ENCODE measurements at regions not wholly inside any gene's neighbourhood (a gene's known extent, or its start where the extent isn't known, plus 50 kb on each side); places are given as distances from the start of the nearest gene placed in this dataset.
A peak's percentile ranks its signal among the peaks of the same experiment; 100 is the strongest.

- H3K27ac ChIP-seq = peak overlapping the region; percentile 51 to 52
- intact Hi-C loops (cut with DNase I; ENCODE audit: low total_unique reads) = loop anchor here (10.0 kb wide), 1 partner anchor 84 kb away; no protein-coding TSS in a partner anchor
These were observed 136.3 kb downstream of the MRPL14 start for GRCh38 chr6:43990627-43991619.

GRCh38 chr6:43990275-43990626, 137.0 kb downstream of the MRPL14 start:
- intact Hi-C loops (cut with DNase I; ENCODE audit: low total_unique reads) = loop anchor here (10.0 kb wide), 1 partner anchor 85 kb away; no protein-coding TSS in a partner anchor
- no peak overlapping the region for H3K4me3 ChIP-seq
- H3K27ac ChIP-seq = peak overlapping the region; percentile 51 to 52
- H3K4me1 ChIP-seq = peaks cover 0 to 4% of the 10 kb centered on the region in 2 donors
- H3K27me3 ChIP-seq = no peaks in the 10 kb centered on the region
- H3K36me3 ChIP-seq = no peaks in the 10 kb centered on the region
- DNase-seq (ENCODE audit: low spot score in 2 of 2) = peak in 1 of 2 donors; percentile 68
- no peak for TF ChIP-seq POLR2A (IDR thresholded peaks at IDR 0.05)
- TF ChIP-seq POLR2AphosphoS5 (IDR thresholded peaks at IDR 0.05) = no peak
- TF ChIP-seq CTCF (IDR thresholded peaks at IDR 0.05) = no peak
- H3K9me3 ChIP-seq = no peaks in the 10 kb centered on the region

More at GRCh38 chr6:43990627-43991619, 136.3 kb downstream of the MRPL14 start:
- no peaks in the 10 kb centered on the region for H3K27me3 ChIP-seq
- H3K4me1 ChIP-seq = peaks cover 0 to 4% of the 10 kb centered on the region in 2 donors
- H3K4me3 ChIP-seq = no peak overlapping the region
- no peak for DNase-seq (ENCODE audit: low spot score in 2 of 2)
- no peaks in the 10 kb centered on the region for H3K36me3 ChIP-seq
- no peaks in the 10 kb centered on the region for H3K9me3 ChIP-seq
- no peak for TF ChIP-seq POLR2AphosphoS5 (IDR thresholded peaks at IDR 0.05)
- TF ChIP-seq CTCF (IDR thresholded peaks at IDR 0.05) = no peak
- TF ChIP-seq POLR2A (IDR thresholded peaks at IDR 0.05) = no peak

- Histone ChIP-seq H3K9me3 (no peaks in the 10 kb centered on the region), H3K36me3 (no peaks in the 10 kb centered on the region), H3K4me1 (peaks cover 0 to 4% of the 10 kb centered on the region in 2 donors), H3K27me3 (no peaks in the 10 kb centered on the region), H3K27ac (peak overlapping the region; percentile 51 to 52), H3K4me3 (no peak overlapping the region)
- no peak for DNase-seq (ENCODE audit: low spot score in 2 of 2)
- intact Hi-C loops (cut with DNase I; ENCODE audit: low total_unique reads) = loop anchor here (10.0 kb wide), 1 partner anchor 85 kb away; no protein-coding TSS in a partner anchor
- TF ChIP-seq CTCF (IDR thresholded peaks at IDR 0.05) = no peak
- TF ChIP-seq POLR2A (IDR thresholded peaks at IDR 0.05) = no peak
- no peak for TF ChIP-seq POLR2AphosphoS5 (IDR thresholded peaks at IDR 0.05)
These were observed 137.6 kb downstream of the MRPL14 start for GRCh38 chr6:43989581-43990146.

GRCh38 chr6:43988801-43989200, 138.5 kb downstream of the MRPL14 start:
- H3K4me1 ChIP-seq = peaks cover 0 to 4% of the 10 kb centered on the region in 2 donors
- H3K36me3 ChIP-seq = no peaks in the 10 kb centered on the region
- no peaks in the 10 kb centered on the region for H3K27me3 ChIP-seq
- intact Hi-C loops (cut with DNase I; ENCODE audit: low total_unique reads) = no loop called here
- H3K27ac ChIP-seq = no peak overlapping the region
- no peak for DNase-seq (ENCODE audit: low spot score in 2 of 2)
- no peak for TF ChIP-seq CTCF (IDR thresholded peaks at IDR 0.05)
- no peak for TF ChIP-seq POLR2AphosphoS5 (IDR thresholded peaks at IDR 0.05)
- no peak for TF ChIP-seq POLR2A (IDR thresholded peaks at IDR 0.05)
- H3K9me3 ChIP-seq = no peaks in the 10 kb centered on the region
- H3K4me3 ChIP-seq = no peak overlapping the region

All from breast epithelium (tissue), 4 donors.